Peyer's patch (tissue), 4 donors: ENCODE measurements at regions not wholly inside any gene's neighbourhood (a gene's known extent, or its start where the extent isn't known, plus 50 kb on each side); places are given as distances from the start of the nearest gene placed in this dataset.
"Not testable (repeated sequence)": the region's sequence is repeated elsewhere in the genome, so short reads cannot be mapped to it uniquely, and the experiment has no call there.

ENCODE experiments used
- CTCF ChIP-seq, 6 experiments: fragments of 450-650 bp in 4 of 6; fragments of 200-600 bp in 2 of 6; sonication (generic) in 1 of 6; IDR thresholded peaks; one replicate each; pipeline ENCODE4 v1.5.1; 2017 to 2019; ENCODE audit warnings: antibody characterized with exemption in 6 of 6, mild to moderate bottlenecking in 3 of 6, moderate library complexity in 1 of 6
- POLR2A ChIP-seq, 2 donors: fragments of 450-650 bp; IDR thresholded peaks; one replicate each; pipeline ENCODE4 v1.5.1; 2017; ENCODE audit warnings: antibody characterized with exemption in 2 of 2, mild to moderate bottlenecking in 2 of 2, moderate library complexity in 2 of 2

- not testable (repeated sequence) for TF ChIP-seq CTCF, POLR2A (IDR thresholded peaks at IDR 0.05)
Measured at GRCh38 chr2:204412782-204413181, 132.5 kb upstream of the PARD3B start.
